Skeletal muscle tissue (tissue), 3 donors: ENCODE measurements at regions not wholly inside any gene's neighbourhood (a gene's known extent, or its start where the extent isn't known, plus 50 kb on each side); places are given as distances from the start of the nearest gene placed in this dataset.
"Not testable (repeated sequence)": the region's sequence is repeated elsewhere in the genome, so short reads cannot be mapped to it uniquely, and the experiment has no call there.

Experiments
- H3K27ac ChIP-seq: one replicate; pipeline ENCODE4 v1.7.0; 2013; ENCODE audit warnings: mild to moderate bottlenecking, low read depth, low read length, inconsistent platforms
- H3K27me3 ChIP-seq, 3 donors: one replicate each; pipeline ENCODE4 v1.7.0; 2013; ENCODE audit warnings: low read length in 3 of 3; ENCODE audit not compliant: control insufficient read depth in 3 of 3, insufficient read depth in 3 of 3
- H3K36me3 ChIP-seq, 3 donors: one replicate each; pipeline ENCODE4 v1.7.0; 2013; ENCODE audit warnings: low read length in 3 of 3; ENCODE audit not compliant: control insufficient read depth in 3 of 3, insufficient read depth in 3 of 3
- H3K4me1 ChIP-seq, 3 donors: one replicate each; pipeline ENCODE4 v1.7.0; 2013; ENCODE audit warnings: low read length in 3 of 3, mild to moderate bottlenecking in 3 of 3; ENCODE audit not compliant: control insufficient read depth in 3 of 3, insufficient read depth in 3 of 3
- H3K4me3 ChIP-seq, 3 donors: one replicate each; pipeline ENCODE4 v1.7.0; 2013; ENCODE audit warnings: low read length in 3 of 3
- H3K9ac ChIP-seq, 3 donors: one replicate each; pipeline ENCODE4 v1.7.0; 2013; ENCODE audit warnings: low read length in 3 of 3, mild to moderate bottlenecking in 3 of 3, moderate library complexity in 2 of 3, low read depth in 1 of 3
- H3K9me3 ChIP-seq, 3 donors: one replicate each; pipeline ENCODE4 v1.7.0; 2013; ENCODE audit warnings: low read length in 3 of 3; ENCODE audit not compliant: control insufficient read depth in 3 of 3
- donor health status: Osteomylitis.

DNA sequence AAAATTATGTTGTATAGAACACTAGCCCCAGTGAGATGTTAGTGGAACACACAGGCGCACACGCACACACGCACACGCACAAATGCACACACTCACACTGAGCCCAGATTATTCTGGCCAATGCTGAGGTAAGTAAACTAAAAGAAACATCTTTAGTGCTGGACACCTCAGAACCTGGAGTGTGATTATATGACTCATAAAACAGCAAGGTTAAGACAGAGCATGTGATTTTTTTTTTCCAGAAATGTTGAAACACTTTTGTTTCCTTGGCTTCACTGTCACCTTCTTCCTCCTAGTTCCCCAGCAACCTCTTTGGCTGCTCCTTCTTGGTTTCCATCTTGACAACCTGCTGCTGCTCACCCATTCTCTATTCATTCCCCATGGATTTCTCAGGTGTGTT is 141.0 kb upstream of the ALG10B start:
- no peaks in the 10 kb centered on the region for H3K27me3 ChIP-seq
- no peaks in the 10 kb centered on the region for H3K4me1 ChIP-seq
- no peaks in the 10 kb centered on the region for H3K36me3 ChIP-seq
- no peak overlapping the region for H3K4me3 ChIP-seq
- H3K9ac ChIP-seq = no peak overlapping the region
- H3K27ac ChIP-seq = no peak overlapping the region
- no peaks in the 10 kb centered on the region for H3K9me3 ChIP-seq

DNA sequence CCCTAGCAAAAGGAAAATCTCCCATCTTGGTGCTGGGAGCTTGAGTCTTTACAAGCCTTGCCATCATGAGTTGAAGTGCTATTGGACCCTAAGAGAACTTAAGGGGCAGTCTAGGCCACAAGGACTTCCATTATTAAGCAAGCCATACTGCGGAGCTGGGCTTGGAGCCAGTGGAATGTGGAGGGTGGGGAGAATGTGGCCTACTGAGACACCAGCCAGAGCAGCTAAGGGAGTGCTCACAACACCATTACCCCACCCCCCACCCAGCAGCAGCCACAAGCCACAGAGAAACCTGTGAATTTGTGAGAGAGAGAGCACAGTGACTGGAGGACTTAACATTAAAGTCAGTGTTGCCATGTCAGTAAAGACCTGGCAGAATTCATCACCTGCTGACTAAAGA is 133.0 kb upstream of the ALG10B start:
- H3K4me1 ChIP-seq, H3K9me3 ChIP-seq, H3K27me3 ChIP-seq, H3K4me3 ChIP-seq, H3K9ac ChIP-seq, H3K36me3 ChIP-seq, H3K27ac ChIP-seq: not testable (repeated sequence)

DNA sequence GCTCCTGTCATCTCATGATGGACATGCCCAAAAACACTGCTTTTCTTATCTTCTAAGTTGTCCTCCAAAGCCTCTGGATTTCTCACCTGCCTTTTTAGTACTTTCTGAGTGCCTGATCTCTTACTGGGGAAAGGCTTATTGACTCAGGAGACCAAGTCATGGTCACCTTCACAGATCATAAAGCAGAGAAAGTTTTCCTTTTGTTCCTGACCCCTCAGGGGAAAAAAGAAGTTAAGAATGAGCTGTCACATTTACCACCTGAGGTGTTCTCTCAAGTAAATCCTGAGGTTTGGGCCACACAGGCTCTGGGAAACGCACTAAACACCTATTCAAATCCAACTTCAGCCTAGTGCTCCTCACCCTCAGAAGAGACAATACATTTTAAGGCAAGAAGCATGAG is 119.3 kb upstream of the ALG10B start:
- not testable (repeated sequence) for H3K9me3 ChIP-seq, H3K27ac ChIP-seq, H3K9ac ChIP-seq, H3K36me3 ChIP-seq, H3K4me1 ChIP-seq, H3K27me3 ChIP-seq, H3K4me3 ChIP-seq

DNA sequence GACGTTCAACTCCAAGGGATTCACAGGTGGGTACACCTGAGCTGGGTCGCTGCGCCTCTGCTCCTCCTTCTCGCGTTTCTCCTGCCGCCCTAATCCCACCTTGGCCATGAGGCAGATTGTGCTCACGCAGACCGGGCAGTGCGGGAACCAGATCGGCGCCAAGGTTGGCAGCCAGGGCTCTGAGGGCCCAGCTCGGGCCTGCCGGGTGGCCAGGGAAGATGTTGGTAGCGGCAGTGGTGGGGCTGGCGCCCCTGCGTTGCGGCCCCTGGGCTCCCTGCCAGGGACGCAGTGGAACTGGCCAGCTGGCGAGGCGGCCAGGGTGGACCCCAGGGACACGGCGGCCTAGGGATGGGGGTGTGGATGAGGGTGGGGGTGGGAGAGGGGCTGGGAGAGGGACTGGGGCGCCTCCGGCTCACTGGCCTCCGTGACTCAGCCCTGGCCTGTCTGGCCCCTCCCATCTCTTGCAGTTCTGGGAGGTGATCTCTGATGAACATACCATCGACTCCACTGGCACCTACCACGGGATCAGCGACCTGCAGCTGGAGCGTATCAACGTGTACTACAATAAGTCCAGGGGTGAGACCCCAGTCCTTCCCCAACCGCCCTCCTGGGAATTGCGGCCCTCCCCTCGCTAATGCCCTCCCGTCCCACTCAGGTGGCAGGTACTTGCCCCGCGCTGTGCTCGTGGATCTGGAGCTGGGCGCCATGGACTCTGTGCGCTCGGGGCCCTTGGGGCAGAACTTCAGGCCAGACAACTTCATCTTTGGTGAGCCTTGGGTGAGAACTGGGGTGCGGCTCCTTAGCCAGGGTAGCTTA is 114.9 kb upstream of the ALG10B start:
- H3K27me3 ChIP-seq = no peaks in the 10 kb centered on the region
- no peaks in the 10 kb centered on the region for H3K36me3 ChIP-seq
- H3K4me1 ChIP-seq = no peaks in the 10 kb centered on the region

DNA sequence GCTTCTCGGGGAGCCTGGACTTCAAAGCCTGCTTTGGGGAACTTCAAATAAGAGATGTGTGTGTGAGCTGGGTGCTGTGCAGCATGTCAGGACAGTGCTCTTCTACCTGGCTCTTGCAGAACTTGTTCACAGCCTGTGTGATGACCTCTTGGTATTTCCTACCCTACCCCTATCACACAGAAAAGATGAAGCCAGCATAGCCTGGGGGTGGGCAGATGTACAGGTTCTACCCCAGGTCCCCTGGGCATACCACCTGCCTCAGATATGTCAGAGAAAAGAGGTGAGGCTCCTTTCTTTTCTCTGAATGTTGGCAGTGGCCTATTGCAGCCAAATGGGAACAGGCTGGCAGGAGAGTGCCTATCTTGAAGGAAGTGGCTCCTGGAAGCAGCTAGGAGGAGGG is 111.7 kb upstream of the ALG10B start:
- no peaks in the 10 kb centered on the region for H3K9me3 ChIP-seq
- H3K36me3 ChIP-seq = no peaks in the 10 kb centered on the region
- no peak overlapping the region for H3K27ac ChIP-seq
- no peaks in the 10 kb centered on the region for H3K4me1 ChIP-seq
- no peak overlapping the region for H3K4me3 ChIP-seq
- H3K9ac ChIP-seq = no peak overlapping the region
- no peaks in the 10 kb centered on the region for H3K27me3 ChIP-seq

More for the DNA sequence above, 114.9 kb upstream of the ALG10B start:
- no peak overlapping the region for H3K27ac ChIP-seq
- H3K9me3 ChIP-seq = no peaks in the 10 kb centered on the region
- no peak overlapping the region for H3K9ac ChIP-seq
- no peak overlapping the region for H3K4me3 ChIP-seq

DNA sequence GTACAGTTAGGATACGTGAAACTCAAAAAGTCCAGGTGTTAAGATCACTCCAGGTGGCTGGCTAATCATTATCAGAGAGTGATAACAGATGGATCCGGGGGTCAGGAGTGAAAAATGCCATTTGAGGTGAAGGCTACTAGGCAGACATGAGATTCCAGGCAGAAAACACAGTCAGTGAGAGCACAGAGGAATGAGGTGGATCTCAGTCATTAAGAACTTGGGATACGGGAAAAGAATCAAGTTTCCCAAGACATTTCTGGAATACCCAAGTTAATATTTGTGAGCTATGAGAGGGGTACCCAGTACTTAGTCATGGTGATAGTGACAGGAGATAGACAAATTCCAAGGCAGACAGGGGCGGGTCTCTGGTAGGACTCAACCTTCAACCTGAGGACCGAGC is 94.6 kb upstream of the ALG10B start:
- Histone ChIP-seq H3K27ac (no peak overlapping the region), H3K9ac (no peak overlapping the region), H3K27me3 (no peaks in the 10 kb centered on the region), H3K36me3 (no peaks in the 10 kb centered on the region), H3K4me3 (no peak overlapping the region), H3K4me1 (no peaks in the 10 kb centered on the region), H3K9me3 (no peaks in the 10 kb centered on the region)

DNA sequence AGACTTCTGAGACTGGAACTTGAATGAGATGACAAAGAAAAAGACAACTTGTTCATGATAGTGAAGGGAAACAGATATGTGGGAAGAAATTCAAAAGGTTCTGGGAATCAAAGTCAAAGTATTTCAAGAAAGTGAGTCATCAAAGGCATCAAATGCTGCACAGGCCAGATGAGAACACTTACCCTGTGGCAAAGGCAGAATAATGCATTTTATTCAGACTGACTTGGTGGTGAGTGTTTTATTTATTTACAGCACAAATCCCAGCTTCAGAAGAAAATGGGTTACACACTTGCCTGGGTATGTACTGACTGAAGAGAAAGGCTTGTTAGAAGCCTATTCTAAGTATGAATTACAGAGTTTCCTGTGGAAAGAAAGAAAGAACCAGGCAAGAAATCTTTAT is 78.2 kb upstream of the ALG10B start:
- H3K27ac ChIP-seq, H3K9me3 ChIP-seq, H3K4me3 ChIP-seq, H3K9ac ChIP-seq, H3K27me3 ChIP-seq, H3K4me1 ChIP-seq, H3K36me3 ChIP-seq: not testable (repeated sequence)

DNA sequence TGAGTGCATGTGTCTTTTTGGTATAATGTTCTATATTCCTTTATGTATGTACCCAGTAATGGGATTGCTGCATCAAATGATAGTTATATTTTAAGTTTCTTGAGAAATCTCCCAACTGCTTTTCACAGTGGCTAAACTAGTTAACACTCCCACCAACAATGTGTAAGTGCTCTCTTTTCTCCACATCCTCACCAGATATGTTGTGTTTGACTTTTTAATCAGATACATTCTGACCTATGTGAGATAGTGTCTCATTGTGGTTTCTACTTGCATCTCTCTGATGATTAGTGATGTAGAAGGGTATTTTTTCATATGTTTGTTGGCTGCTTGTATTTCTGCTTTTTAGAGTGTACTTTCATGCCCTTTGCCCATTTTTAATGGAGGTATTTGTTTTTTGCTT is 62.8 kb upstream of the ALG10B start:
- Histone ChIP-seq H3K9me3 (no peaks in the 10 kb centered on the region), H3K27ac (no peak overlapping the region), H3K4me1 (no peaks in the 10 kb centered on the region), H3K27me3 (no peaks in the 10 kb centered on the region), H3K9ac (no peak overlapping the region), H3K36me3 (no peaks in the 10 kb centered on the region), H3K4me3 (no peak overlapping the region)

DNA sequence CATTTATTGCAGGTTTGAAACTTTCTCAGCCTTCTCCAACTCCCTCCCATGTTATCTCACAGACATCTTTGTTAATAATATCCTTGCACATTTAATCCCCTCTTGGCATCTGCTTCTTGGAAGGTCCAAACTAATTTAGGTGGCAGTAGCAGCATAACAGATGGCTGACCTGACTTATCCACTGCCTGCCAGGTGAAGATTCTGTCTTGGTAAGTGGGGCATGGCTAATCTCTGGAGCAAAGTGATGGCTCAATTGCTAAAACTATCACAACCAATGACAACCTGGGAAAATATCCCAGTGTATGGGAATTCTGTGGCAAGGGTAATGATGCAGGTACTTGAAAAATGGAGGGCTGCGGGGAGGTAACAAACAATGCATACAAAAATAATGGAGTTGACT is 58.2 kb upstream of the ALG10B start:
- Histone ChIP-seq H3K27ac (no peak overlapping the region), H3K36me3 (no peaks in the 10 kb centered on the region), H3K27me3 (no peaks in the 10 kb centered on the region), H3K4me1 (no peaks in the 10 kb centered on the region), H3K9ac (no peak overlapping the region), H3K9me3 (peaks cover 0 to 2% (median 0%) of the 10 kb centered on the region in 3 donors), H3K4me3 (no peak overlapping the region)
